IMR-90 (cell line): ENCODE measurements at regions not wholly inside any gene's neighbourhood (a gene's known extent, or its start where the extent isn't known, plus 50 kb on each side); places are given as distances from the start of the nearest gene placed in this dataset.

Source experiments
- ATAC-seq: fragments of 200-7000 bp; cut with Tn5 transposase; 2 replicates; pipeline ENCODE4 v1.9.1; 2020; ENCODE audit warnings: low read depth, mild to moderate bottlenecking, moderate library complexity
- BruUV-seq: library from RNA; stranded (reverse); fragments of 400-500 nt; replicated peaks from 2 replicates; lab custom pipeline; 2021; lab: Mats Ljungman, UMichigan
- CTCF ChIA-PET: fragments of 300-600 bp; formaldehyde crosslinking; extraction: SDS; loops from one replicate; lab custom pipeline; 2021; ENCODE audit warnings: antibody characterized with exemption; lab: Yijun Ruan, JAX
- POLR2A ChIA-PET: fragments of 300-600 bp; sonication (Branson Sonifier 250); formaldehyde crosslinking; loops from one replicate; lab custom pipeline; 2022; ENCODE audit warnings: antibody characterized with exemption; ENCODE audit not compliant: unreplicated experiment; lab: Charles Lee
- DNase-seq: peaks from one replicate; pipeline ENCODE4 v3.0.0; 2013
- H2AFZ ChIP-seq: replicated peaks from 2 replicates; pipeline ENCODE3; 2013; ENCODE audit warnings: low read length, mild to moderate bottlenecking; ENCODE audit not compliant: poor library complexity
- H2AK5ac ChIP-seq: 2 replicates; pipeline ENCODE4 v1.6.1; 2013; ENCODE audit warnings: low read depth, low read length, inconsistent platforms
- H2AK9ac ChIP-seq: replicated peaks from 2 replicates; pipeline ENCODE3; 2013; ENCODE audit warnings: mild to moderate bottlenecking, low read depth, low read length, moderate library complexity; ENCODE audit not compliant: poor library complexity
- H2BK120ac ChIP-seq: 2 replicates; pipeline ENCODE4 v1.6.1; 2013; ENCODE audit warnings: low read depth, low read length, inconsistent platforms
- H2BK15ac ChIP-seq: 3 replicates; pipeline ENCODE4 v1.6.1; 2013; ENCODE audit warnings: low read depth, low read length, inconsistent platforms
- H2BK20ac ChIP-seq: 2 replicates; pipeline ENCODE4 v1.6.1; 2013; ENCODE audit warnings: low read depth, mild to moderate bottlenecking, inconsistent platforms, low read length, moderate library complexity
- H2BK5ac ChIP-seq: 2 replicates; pipeline ENCODE4 v1.6.1; 2013; ENCODE audit warnings: mild to moderate bottlenecking, low read depth, low read length, inconsistent platforms; ENCODE audit not compliant: poor library complexity, severe bottlenecking
- H3K14ac ChIP-seq: replicated peaks from 2 replicates; pipeline ENCODE4 v1.6.1; 2013; ENCODE audit warnings: low read depth, low read length, inconsistent platforms
- H3K18ac ChIP-seq: 2 replicates; pipeline ENCODE4 v1.6.1; 2013; ENCODE audit warnings: low read depth, low read length, control low read depth
- H3K23ac ChIP-seq: 2 replicates; pipeline ENCODE4 v1.6.1; 2013; ENCODE audit warnings: low read depth, low read length, inconsistent platforms
- H3K27ac ChIP-seq: 2 replicates; pipeline ENCODE4 v1.5.1; 2013; ENCODE audit warnings: mild to moderate bottlenecking, control low read depth, low read length; ENCODE audit not compliant: insufficient read depth
- H3K27me3 ChIP-seq: 2 replicates; pipeline ENCODE4 v1.6.1; 2013; ENCODE audit warnings: low read length; ENCODE audit not compliant: control insufficient read depth, insufficient read depth
- H3K36me3 ChIP-seq: 2 replicates; pipeline ENCODE4 v1.6.1; 2013; ENCODE audit warnings: low read length, mixed read lengths; ENCODE audit not compliant: control insufficient read depth, insufficient read depth
- H3K4ac ChIP-seq: 2 replicates; pipeline ENCODE4 v1.6.1; 2013; ENCODE audit warnings: low read depth, low read length, inconsistent platforms
- H3K4me1 ChIP-seq: 2 replicates; pipeline ENCODE4 v1.6.1; 2013; ENCODE audit warnings: low read length, mixed read lengths; ENCODE audit not compliant: control insufficient read depth, insufficient read depth
- H3K4me2 ChIP-seq: 2 replicates; pipeline ENCODE4 v1.6.1; 2013; ENCODE audit warnings: low read depth, mild to moderate bottlenecking, control low read depth, low read length, moderate library complexity
- H3K4me3 ChIP-seq: 2 replicates; pipeline ENCODE4 v1.5.1; 2013; ENCODE audit warnings: low read depth, mild to moderate bottlenecking, control low read depth, low read length, moderate library complexity; ENCODE audit not compliant: insufficient read depth
- H3K56ac ChIP-seq: 2 replicates; pipeline ENCODE4 v1.6.1; 2013; ENCODE audit warnings: low read length, inconsistent platforms; ENCODE audit not compliant: insufficient read depth; ENCODE audit errors: extremely low read depth
- H3K79me1 ChIP-seq, 2 experiments: 2 replicates each; pipeline ENCODE4 v1.6.1; 2013; ENCODE audit warnings: low read length in 2 of 2, inconsistent platforms in 1 of 2, low read depth in 1 of 2
- H3K9ac ChIP-seq: 2 replicates; pipeline ENCODE4 v1.6.1; 2013; ENCODE audit warnings: low read depth, low read length, control low read depth
- H3K9me1 ChIP-seq: 2 replicates; pipeline ENCODE4 v1.6.1; 2013; ENCODE audit warnings: low read length, inconsistent platforms; ENCODE audit not compliant: insufficient read depth
- H3K9me3 ChIP-seq: 2 replicates; pipeline ENCODE4 v1.6.1; 2013; ENCODE audit warnings: low read length; ENCODE audit not compliant: control insufficient read depth, insufficient read depth
- H4K20me1 ChIP-seq: 2 replicates; pipeline ENCODE4 v1.6.1; 2013; ENCODE audit warnings: low read length, inconsistent platforms; ENCODE audit not compliant: insufficient read depth
- H4K5ac ChIP-seq: 2 replicates; pipeline ENCODE4 v1.6.1; 2013; ENCODE audit warnings: mild to moderate bottlenecking, low read depth, low read length, control low read depth
- H4K8ac ChIP-seq, 2 experiments: 2 replicates each; pipeline ENCODE4 v1.6.1; 2013; ENCODE audit warnings: low read depth in 2 of 2, low read length in 2 of 2, control low read depth in 1 of 2, inconsistent platforms in 1 of 2
- H4K91ac ChIP-seq: 2 replicates; pipeline ENCODE4 v1.6.1; 2013; ENCODE audit warnings: low read depth, low read length, inconsistent platforms; ENCODE audit not compliant: insufficient read depth
- BHLHE40 ChIP-seq: fragments of 150-350 bp; IDR thresholded peaks from 2 replicates; pipeline ENCODE4 v1.6.1; 2016; ENCODE audit warnings: mild to moderate bottlenecking, low read depth, low read length
- CEBPB ChIP-seq: IDR thresholded peaks from 2 replicates; pipeline ENCODE4 v1.6.1; 2012; ENCODE audit warnings: low read depth, low read length, improper control_type of control experiment
- CHD1 ChIP-seq: IDR thresholded peaks from 2 replicates; pipeline ENCODE4 v1.6.1; 2012; ENCODE audit warnings: low read depth, low read length, improper control_type of control experiment
- FOS ChIP-seq: fragments of 150-350 bp; IDR thresholded peaks from 2 replicates; pipeline ENCODE4 v1.6.1; 2016; ENCODE audit warnings: low read depth, low read length
- MAFK ChIP-seq: IDR thresholded peaks from 2 replicates; pipeline ENCODE4 v1.6.1; 2012; ENCODE audit warnings: low read depth, low read length, improper control_type of control experiment
- MAZ ChIP-seq: IDR thresholded peaks from 2 replicates; pipeline ENCODE4 v1.6.1; 2012; ENCODE audit warnings: low read depth, mild to moderate bottlenecking, low read length, improper control_type of control experiment, moderate library complexity, borderline replicate concordance
- MXI1 ChIP-seq: IDR thresholded peaks from 2 replicates; pipeline ENCODE4 v1.6.1; 2012; ENCODE audit warnings: low read depth, mild to moderate bottlenecking, low read length, moderate library complexity, borderline replicate concordance
- NFE2L2 ChIP-seq: fragments of 150-350 bp; IDR thresholded peaks from 2 replicates; pipeline ENCODE4 v1.6.1; 2016; ENCODE audit warnings: low read depth, mild to moderate bottlenecking, low read length
- POLR2A ChIP-seq: IDR thresholded peaks from 2 replicates; pipeline ENCODE4 v1.6.1; 2012; ENCODE audit warnings: mild to moderate bottlenecking, low read depth, low read length
- RAD21 ChIP-seq: IDR thresholded peaks from 2 replicates; pipeline ENCODE4 v1.6.1; 2012; ENCODE audit warnings: low read length, improper control_type of control experiment
- RFX5 ChIP-seq: IDR thresholded peaks from 2 replicates; pipeline ENCODE4 v1.8.0; 2012; ENCODE audit warnings: low read depth, mild to moderate bottlenecking, low read length, moderate library complexity
- SMC3 ChIP-seq: fragments of 150-350 bp; IDR thresholded peaks from 2 replicates; pipeline ENCODE4 v1.6.1; 2016; ENCODE audit warnings: low read depth, mild to moderate bottlenecking, antibody characterized with exemption, low read length, moderate library complexity
- WGBS, 2 experiments: methylation state at CpG; one replicate each; pipeline versions ENCODE4 v1.1.5 to v1.1.7; 2013; ENCODE audit warnings: missing lambda C conversion rate in 2 of 2; ENCODE audit not compliant: insufficient read length in 1 of 2; ENCODE audit errors: extremely low coverage in 2 of 2; 5-methylcytosine and 5-hydroxymethylcytosine counted together
- dilution Hi-C: fragments of 300-500 bp; cut with HindIII; formaldehyde crosslinking; loops from one replicate; pipeline ENCODE4 v1.14.3; 2018; ENCODE audit warnings: low sequenced_read_pairs; ENCODE audit not compliant: unreplicated experiment
- in situ Hi-C: fragments of 300-500 bp; cut with MboI; formaldehyde crosslinking; loops from 3 replicates; pipeline ENCODE4 v1.14.3; 2019; ENCODE audit warnings: low sequenced_read_pairs, inconsistent platforms, mixed read lengths
- intact Hi-C: fragments of 100-400 bp; cut with micrococcal nuclease; formaldehyde crosslinking; loops from 2 replicates; pipeline ENCODE4 v1.10.0; 2022
- TF ChIP-seq, protein P1 (sequence below): conservative IDR thresholded peaks from 2 replicates; pipeline ENCODE4 v1.5.1; 2012; ENCODE audit warnings: mild to moderate bottlenecking, low read depth, low read length, improper control_type of control experiment
- TF ChIP-seq, protein P2 (sequence below): fragments of 150-350 bp; IDR thresholded peaks from 2 replicates; pipeline ENCODE4 v1.6.1; 2016; ENCODE audit warnings: low read depth, mild to moderate bottlenecking, low read length, moderate library complexity, borderline replicate concordance
- TF ChIP-seq, protein P3 (sequence below): fragments of 150-350 bp; IDR thresholded peaks from 2 replicates; pipeline ENCODE4 v1.6.1; 2017; ENCODE audit warnings: mild to moderate bottlenecking, antibody characterized with exemption, low read length, low read depth

DNA sequence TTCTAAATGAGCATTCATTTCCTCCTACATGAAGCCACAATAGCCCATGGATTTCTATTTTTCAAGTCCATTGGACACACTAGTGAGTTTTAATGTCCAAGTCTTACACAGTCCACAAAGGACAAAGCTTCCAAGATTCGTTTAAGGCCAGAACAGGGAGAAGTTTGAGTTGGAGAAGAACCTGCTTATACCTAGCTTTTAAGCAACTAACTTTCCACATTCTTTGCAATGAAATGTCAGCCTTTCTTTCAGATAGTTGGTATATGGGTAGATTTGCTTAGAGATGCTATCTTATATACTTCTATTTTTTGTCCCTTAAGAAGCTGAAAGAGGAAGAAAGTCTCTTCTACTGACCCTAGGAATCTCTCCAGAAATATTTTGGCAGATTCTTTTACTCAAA lies 66.1 kb upstream of the NPAS2 start:
- no peak for ATAC-seq
- H4K8ac ChIP-seq, result peak overlapping the region; percentile 11 to 41; a peak in 2 of 4 replicates
- peak overlapping the region; percentile 93; the same call in 2 of the 3 replicates for H2BK15ac ChIP-seq
- no peak overlapping the region for H3K4me3 ChIP-seq
- peak overlapping the region; percentile 91; the same call in 1 of the 2 replicates for H4K91ac ChIP-seq
- no peak overlapping the region for H3K9ac ChIP-seq
- no peak overlapping the region for H3K27ac ChIP-seq
- H3K9me3 ChIP-seq, result no peaks in the 10 kb centered on the region
- intact Hi-C loops, result no loop called here
- no peak overlapping the region for H2AK9ac ChIP-seq
- TF ChIP-seq MAFK (no peak), MAZ (no peak), POLR2A (no peak), MXI1 (no peak), RFX5 (no peak), NFE2L2 (no peak), FOS (no peak), CEBPB (no peak), CHD1 (no peak), RAD21 (no peak), SMC3 (no peak), BHLHE40 (no peak)
- TF ChIP-seq, protein P1, sequence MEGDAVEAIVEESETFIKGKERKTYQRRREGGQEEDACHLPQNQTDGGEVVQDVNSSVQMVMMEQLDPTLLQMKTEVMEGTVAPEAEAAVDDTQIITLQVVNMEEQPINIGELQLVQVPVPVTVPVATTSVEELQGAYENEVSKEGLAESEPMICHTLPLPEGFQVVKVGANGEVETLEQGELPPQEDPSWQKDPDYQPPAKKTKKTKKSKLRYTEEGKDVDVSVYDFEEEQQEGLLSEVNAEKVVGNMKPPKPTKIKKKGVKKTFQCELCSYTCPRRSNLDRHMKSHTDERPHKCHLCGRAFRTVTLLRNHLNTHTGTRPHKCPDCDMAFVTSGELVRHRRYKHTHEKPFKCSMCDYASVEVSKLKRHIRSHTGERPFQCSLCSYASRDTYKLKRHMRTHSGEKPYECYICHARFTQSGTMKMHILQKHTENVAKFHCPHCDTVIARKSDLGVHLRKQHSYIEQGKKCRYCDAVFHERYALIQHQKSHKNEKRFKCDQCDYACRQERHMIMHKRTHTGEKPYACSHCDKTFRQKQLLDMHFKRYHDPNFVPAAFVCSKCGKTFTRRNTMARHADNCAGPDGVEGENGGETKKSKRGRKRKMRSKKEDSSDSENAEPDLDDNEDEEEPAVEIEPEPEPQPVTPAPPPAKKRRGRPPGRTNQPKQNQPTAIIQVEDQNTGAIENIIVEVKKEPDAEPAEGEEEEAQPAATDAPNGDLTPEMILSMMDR, result no peak
- TF ChIP-seq, protein P2, sequence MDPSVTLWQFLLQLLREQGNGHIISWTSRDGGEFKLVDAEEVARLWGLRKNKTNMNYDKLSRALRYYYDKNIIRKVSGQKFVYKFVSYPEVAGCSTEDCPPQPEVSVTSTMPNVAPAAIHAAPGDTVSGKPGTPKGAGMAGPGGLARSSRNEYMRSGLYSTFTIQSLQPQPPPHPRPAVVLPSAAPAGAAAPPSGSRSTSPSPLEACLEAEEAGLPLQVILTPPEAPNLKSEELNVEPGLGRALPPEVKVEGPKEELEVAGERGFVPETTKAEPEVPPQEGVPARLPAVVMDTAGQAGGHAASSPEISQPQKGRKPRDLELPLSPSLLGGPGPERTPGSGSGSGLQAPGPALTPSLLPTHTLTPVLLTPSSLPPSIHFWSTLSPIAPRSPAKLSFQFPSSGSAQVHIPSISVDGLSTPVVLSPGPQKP, result no peak
- TF ChIP-seq, protein P3, sequence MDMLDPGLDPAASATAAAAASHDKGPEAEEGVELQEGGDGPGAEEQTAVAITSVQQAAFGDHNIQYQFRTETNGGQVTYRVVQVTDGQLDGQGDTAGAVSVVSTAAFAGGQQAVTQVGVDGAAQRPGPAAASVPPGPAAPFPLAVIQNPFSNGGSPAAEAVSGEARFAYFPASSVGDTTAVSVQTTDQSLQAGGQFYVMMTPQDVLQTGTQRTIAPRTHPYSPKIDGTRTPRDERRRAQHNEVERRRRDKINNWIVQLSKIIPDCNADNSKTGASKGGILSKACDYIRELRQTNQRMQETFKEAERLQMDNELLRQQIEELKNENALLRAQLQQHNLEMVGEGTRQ, result no peak
- H2BK20ac ChIP-seq, result peak overlapping the region; percentile 97
- BruUV-seq, result no TSS peak
- H3K18ac ChIP-seq, result peak overlapping the region; percentile 57; the same call in 1 of the 2 replicates
- peak overlapping the region; percentile 89; the same call in 1 of the 2 replicates for H3K4ac ChIP-seq
- H3K27me3 ChIP-seq, result no peaks in the 10 kb centered on the region
- H2BK120ac ChIP-seq, result peak overlapping the region; percentile 92; the same call in 1 of the 2 replicates
- dilution Hi-C loops, result no loop called here
- peaks cover 0 to 4% of the 10 kb centered on the region in 2 experiments; a peak in 2 of 4 replicates for H3K79me1 ChIP-seq
- H3K4me2 ChIP-seq, result no peak overlapping the region
- H3K36me3 ChIP-seq, result no peaks in the 10 kb centered on the region
- no peak overlapping the region for H2BK5ac ChIP-seq
- no peaks in the 10 kb centered on the region for H4K20me1 ChIP-seq
- no CpG with 5 or more reads among the region's 1 CpG for WGBS, 2 experiments
- peaks cover 29% of the 10 kb centered on the region for H3K4me1 ChIP-seq
- H3K23ac ChIP-seq, result peak overlapping the region; percentile 85; the same call in 1 of the 2 replicates
- no peak overlapping the region for H4K5ac ChIP-seq
- no peak for DNase-seq
- ChIA-PET POLR2A (no interaction called here), CTCF (no interaction called here)
- H3K56ac ChIP-seq, result no peak overlapping the region
- in situ Hi-C loops, result no loop called here
- H2AK5ac ChIP-seq, result 0 out of 2 replicates have a peak overlapping the region, but pooled peaks have one; percentile 38
- H3K14ac ChIP-seq, result 0 out of 2 replicates have a peak overlapping the region, but pooled peaks have one; percentile 83
- peaks cover 31% of the 10 kb centered on the region for H3K9me1 ChIP-seq
- no peak overlapping the region for H2AFZ ChIP-seq
